Endothelial cell of umbilical vein (primary cell): ENCODE measurements at regions not wholly inside any gene's neighbourhood (a gene's known extent, or its start where the extent isn't known, plus 50 kb on each side); places are given as distances from the start of the nearest gene placed in this dataset.

Experiments used
- BruUV-seq: library from RNA; stranded (reverse); fragments of 400-500 nt; replicated peaks from 2 replicates; lab custom pipeline; 2021; lab: Mats Ljungman, UMichigan
- CTCF ChIA-PET: fragments of 300-600, 350-600 bp; sonication (Branson Sonifier 250); formaldehyde crosslinking; loops from one replicate; lab custom pipeline; 2021; ENCODE audit warnings: antibody characterized with exemption, inconsistent platforms; lab: Charles Lee
- POLR2A ChIA-PET: fragments of 300-600, 350-600 bp; sonication (Branson Sonifier 250); formaldehyde crosslinking; loops from one replicate; lab custom pipeline; 2021; ENCODE audit warnings: antibody characterized with exemption, inconsistent platforms; lab: Charles Lee
- DNase-seq: peaks from one replicate; pipeline ENCODE4 v3.0.0-alpha.2; 2011; ENCODE audit warnings: low read depth, low spot score
- FAIRE-seq: peaks from 2 replicates; lab custom pipeline; 2011; peaks lifted over from hg19 to GRCh38; lab: Jason Lieb, UNC
- H2AFZ ChIP-seq: 2 replicates; pipeline ENCODE4 v1.6.0; 2012; ENCODE audit warnings: low read depth, low read length, control low read depth, inconsistent platforms
- H3K27ac ChIP-seq: 2 replicates; pipeline ENCODE4 v1.5.1; 2011; ENCODE audit warnings: low read depth, mild to moderate bottlenecking, control low read depth, low read length, moderate library complexity; ENCODE audit not compliant: insufficient read depth
- H3K27me3 ChIP-seq, 2 experiments: 2 replicates each; pipeline versions ENCODE4 v1.6.0 to v1.6.1; 2011; ENCODE audit warnings: low read length in 2 of 2, mixed read lengths in 1 of 2; ENCODE audit not compliant: control insufficient read depth in 2 of 2, insufficient read depth in 2 of 2
- H3K36me3 ChIP-seq, 2 experiments: 2 replicates in 1 of 2; 3 replicates in 1 of 2; pipeline ENCODE4 v1.5.1; 2011; ENCODE audit warnings: low read length in 2 of 2, mild to moderate bottlenecking in 1 of 2, moderate library complexity in 1 of 2; ENCODE audit not compliant: control insufficient read depth in 2 of 2, insufficient read depth in 2 of 2; ENCODE audit errors: extremely low read depth in 1 of 2
- H3K4me1 ChIP-seq: 3 replicates; pipeline ENCODE4 v1.5.1; 2011; ENCODE audit warnings: mild to moderate bottlenecking, low read length; ENCODE audit not compliant: control insufficient read depth, insufficient read depth; ENCODE audit errors: extremely low read depth
- H3K4me2 ChIP-seq: 2 replicates; pipeline ENCODE4 v1.6.1; 2011; ENCODE audit warnings: low read length, control low read depth, mixed read lengths; ENCODE audit not compliant: insufficient read depth
- H3K4me3 ChIP-seq, 3 experiments: fragments of 200-600 bp in 1 of 3; sonication (generic), shearing (Covaris generic) in 1 of 3; replicated peaks in 1 of 3; 2 replicates each; pipeline ENCODE4 v1.5.1; 2011 to 2016; ENCODE audit warnings: control low read depth in 3 of 3, low read length in 3 of 3, mild to moderate bottlenecking in 2 of 3, inconsistent platforms in 1 of 3, low read depth in 1 of 3, moderate library complexity in 1 of 3; ENCODE audit not compliant: insufficient read depth in 1 of 3
- H3K79me2 ChIP-seq: 2 replicates; pipeline ENCODE4 v1.6.0; 2012; ENCODE audit warnings: low read length, inconsistent platforms; ENCODE audit not compliant: control insufficient read depth, insufficient read depth
- H3K9ac ChIP-seq: replicated peaks from 2 replicates; pipeline ENCODE3; 2011; ENCODE audit warnings: low read length, control low read depth; ENCODE audit not compliant: insufficient read depth; ENCODE audit errors: extremely low read depth
- H3K9me1 ChIP-seq: replicated peaks from 3 replicates; pipeline ENCODE4 v1.6.0; 2011; ENCODE audit warnings: mild to moderate bottlenecking, low read length; ENCODE audit not compliant: control insufficient read depth, insufficient read depth; ENCODE audit errors: extremely low read depth
- H3K9me3 ChIP-seq: replicated peaks from 2 replicates; pipeline ENCODE4 v1.5.1; 2012; ENCODE audit warnings: low read length, inconsistent platforms; ENCODE audit not compliant: control insufficient read depth, insufficient read depth
- H4K20me1 ChIP-seq: replicated peaks from 2 replicates; pipeline ENCODE3; 2011; ENCODE audit warnings: mild to moderate bottlenecking, low read length; ENCODE audit not compliant: control insufficient read depth, insufficient read depth; ENCODE audit errors: extremely low read depth
- EZH2 ChIP-seq: IDR thresholded peaks from 2 replicates; pipeline ENCODE4 v1.6.1; 2012; ENCODE audit warnings: borderline replicate concordance, low read depth, mild to moderate bottlenecking, moderate library complexity, low read length, inconsistent platforms; ENCODE audit not compliant: severe bottlenecking
- FOS ChIP-seq: IDR thresholded peaks from 2 replicates; pipeline ENCODE4 v1.6.1; 2011; ENCODE audit warnings: mild to moderate bottlenecking, low read length, moderate library complexity, borderline replicate concordance; ENCODE audit not compliant: insufficient read depth
- GATA2 ChIP-seq: IDR thresholded peaks from 2 replicates; pipeline ENCODE4 v1.7.0; 2011; ENCODE audit warnings: low read depth, mild to moderate bottlenecking, moderate library complexity, mixed read lengths, low read length; ENCODE audit not compliant: insufficient read length, insufficient read depth
- JUN ChIP-seq: IDR thresholded peaks from 2 replicates; pipeline ENCODE4 v1.6.1; 2011; ENCODE audit warnings: borderline replicate concordance, low read depth; ENCODE audit not compliant: insufficient read length, insufficient read depth
- MYC ChIP-seq: IDR thresholded peaks from one replicate; pipeline ENCODE4 v1.6.1; 2011; ENCODE audit warnings: mild to moderate bottlenecking, low read depth, low read length
- POLR2A ChIP-seq: IDR thresholded peaks from 2 replicates; pipeline ENCODE4 v1.6.1; 2012; ENCODE audit warnings: low read depth, mild to moderate bottlenecking, control low read depth, low read length
- POLR2AphosphoS5 ChIP-seq: IDR thresholded peaks from 2 replicates; pipeline ENCODE4 v1.6.1; 2012; ENCODE audit warnings: low read depth, mild to moderate bottlenecking, control low read depth, low read length, moderate library complexity; ENCODE audit not compliant: insufficient read depth
- dilution Hi-C: fragments of 300-500 bp; cut with MboI; formaldehyde crosslinking; loops from one replicate; pipeline ENCODE4 v1.15.0; 2019; ENCODE audit warnings: low sequenced_read_pairs; ENCODE audit not compliant: extremely low pct_ligation_motif_present
- intact Hi-C: fragments of 100-400 bp; cut with micrococcal nuclease; formaldehyde crosslinking; loops from one replicate; pipeline ENCODE4 v1.10.0; 2022
- TF ChIP-seq, protein P1 (sequence below), 2 donors: IDR thresholded peaks; 1 replicate in 1 of 2; 2 replicates in 1 of 2; pipeline ENCODE4 v1.5.1; 2011; ENCODE audit warnings: low read length in 2 of 2, mild to moderate bottlenecking in 2 of 2, moderate library complexity in 2 of 2, control low read depth in 1 of 2, inconsistent platforms in 1 of 2, low read depth in 1 of 2; ENCODE audit not compliant: insufficient read depth in 1 of 2; ENCODE audit errors: extremely low read depth in 1 of 2
- TF ChIP-seq, protein P2 (sequence below): IDR thresholded peaks from 2 replicates; pipeline ENCODE4 v1.6.1; 2011; ENCODE audit not compliant: insufficient read depth, insufficient read length

DNA sequence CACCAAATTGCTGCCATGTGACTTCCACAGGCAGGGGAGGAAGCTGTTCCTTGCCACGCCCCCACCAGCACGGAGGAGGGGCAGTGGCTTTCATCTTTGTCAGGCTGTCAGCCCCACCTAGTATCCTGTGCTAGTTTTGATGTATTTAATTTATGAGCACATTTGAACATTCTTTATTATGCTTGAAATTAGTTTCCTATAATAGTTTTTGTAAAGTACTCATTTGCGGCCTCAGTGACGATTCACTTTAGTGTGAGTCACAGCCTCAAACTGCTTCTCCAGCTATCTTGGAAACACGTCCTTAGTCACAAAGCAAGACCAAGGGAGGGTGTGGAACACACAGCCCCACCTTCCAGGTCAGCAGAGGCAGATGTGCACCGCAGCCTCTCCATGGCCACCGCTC is 239.9 kb upstream of the ATP10A start:
- H4K20me1 ChIP-seq = no peaks in the 10 kb centered on the region
- no peak overlapping the region for H3K4me3 ChIP-seq
- ChIA-PET CTCF (no interaction called here), POLR2A (no interaction called here)
- H3K36me3 ChIP-seq = no peaks in the 10 kb centered on the region
- H3K9ac ChIP-seq = no peak overlapping the region
- intact Hi-C loops (no loop called here), dilution Hi-C loops (no loop called here)
- H3K9me1 ChIP-seq = no peaks in the 10 kb centered on the region
- no peak overlapping the region for H3K27ac ChIP-seq
- H3K4me2 ChIP-seq = no peak overlapping the region
- DNase-seq (no peak), FAIRE-seq (no peak)
- no peaks in the 10 kb centered on the region for H3K79me2 ChIP-seq
- H3K9me3 ChIP-seq = peaks cover 3% of the 10 kb centered on the region
- no peaks in the 10 kb centered on the region for H3K27me3 ChIP-seq
- H2AFZ ChIP-seq = no peak overlapping the region
- no peak for TF ChIP-seq GATA2
- no peaks in the 10 kb centered on the region for H3K4me1 ChIP-seq
- BruUV-seq = no TSS peak

DNA sequence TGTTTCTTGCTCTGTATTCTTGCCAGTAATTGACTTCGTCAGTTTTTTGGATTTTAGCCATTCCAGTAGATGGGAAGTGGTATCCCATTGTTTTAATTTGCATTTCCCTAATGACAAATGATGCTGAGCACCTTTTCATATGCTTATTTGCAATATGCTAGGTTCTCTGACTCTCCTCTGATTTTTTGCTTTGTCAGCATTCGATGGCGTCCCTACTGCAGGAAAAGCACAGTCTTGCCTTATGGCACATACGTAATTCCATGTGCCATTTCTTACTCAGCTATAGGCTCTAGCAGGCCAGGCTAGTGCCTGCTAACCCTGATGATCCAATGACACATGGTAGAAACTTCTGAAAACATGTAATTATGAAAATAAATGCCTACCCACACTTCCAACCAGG is 239.2 kb upstream of the ATP10A start:
- Histone ChIP-seq H3K27me3 (no peaks in the 10 kb centered on the region), H2AFZ (no peak overlapping the region), H3K9me1 (no peaks in the 10 kb centered on the region), H3K9me3 (peaks cover 3% of the 10 kb centered on the region), H3K9ac (no peak overlapping the region), H3K4me2 (no peak overlapping the region), H3K27ac (no peak overlapping the region), H3K79me2 (no peaks in the 10 kb centered on the region), H3K4me1 (no peaks in the 10 kb centered on the region), H4K20me1 (no peaks in the 10 kb centered on the region), H3K4me3 (no peak overlapping the region), H3K36me3 (no peaks in the 10 kb centered on the region)
- ChIA-PET POLR2A (no interaction called here), CTCF (no interaction called here)
- no peak for DNase-seq
- dilution Hi-C loops (no loop called here), intact Hi-C loops (no loop called here)
- no TSS peak for BruUV-seq
- no peak for TF ChIP-seq POLR2AphosphoS5
- TF ChIP-seq POLR2A = no peak
- TF ChIP-seq JUN = no peak
- TF ChIP-seq GATA2 = no peak
- no peak for TF ChIP-seq FOS
- TF ChIP-seq MYC = no peak
- TF ChIP-seq EZH2 = no peak
- TF ChIP-seq, protein P1, sequence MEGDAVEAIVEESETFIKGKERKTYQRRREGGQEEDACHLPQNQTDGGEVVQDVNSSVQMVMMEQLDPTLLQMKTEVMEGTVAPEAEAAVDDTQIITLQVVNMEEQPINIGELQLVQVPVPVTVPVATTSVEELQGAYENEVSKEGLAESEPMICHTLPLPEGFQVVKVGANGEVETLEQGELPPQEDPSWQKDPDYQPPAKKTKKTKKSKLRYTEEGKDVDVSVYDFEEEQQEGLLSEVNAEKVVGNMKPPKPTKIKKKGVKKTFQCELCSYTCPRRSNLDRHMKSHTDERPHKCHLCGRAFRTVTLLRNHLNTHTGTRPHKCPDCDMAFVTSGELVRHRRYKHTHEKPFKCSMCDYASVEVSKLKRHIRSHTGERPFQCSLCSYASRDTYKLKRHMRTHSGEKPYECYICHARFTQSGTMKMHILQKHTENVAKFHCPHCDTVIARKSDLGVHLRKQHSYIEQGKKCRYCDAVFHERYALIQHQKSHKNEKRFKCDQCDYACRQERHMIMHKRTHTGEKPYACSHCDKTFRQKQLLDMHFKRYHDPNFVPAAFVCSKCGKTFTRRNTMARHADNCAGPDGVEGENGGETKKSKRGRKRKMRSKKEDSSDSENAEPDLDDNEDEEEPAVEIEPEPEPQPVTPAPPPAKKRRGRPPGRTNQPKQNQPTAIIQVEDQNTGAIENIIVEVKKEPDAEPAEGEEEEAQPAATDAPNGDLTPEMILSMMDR (IDR thresholded peaks at IDR 0.05; ENCODE audit: extremely low read depth in 1 of 2, insufficient read depth in 1 of 2, low read depth in 1 of 2, low read length in 2 of 2) = no peak
- TF ChIP-seq, protein P2, sequence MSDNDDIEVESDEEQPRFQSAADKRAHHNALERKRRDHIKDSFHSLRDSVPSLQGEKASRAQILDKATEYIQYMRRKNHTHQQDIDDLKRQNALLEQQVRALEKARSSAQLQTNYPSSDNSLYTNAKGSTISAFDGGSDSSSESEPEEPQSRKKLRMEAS = no peak
- FAIRE-seq = no peak
